ENCODE measurements at regions not wholly inside any gene's neighbourhood (a gene's known extent, or its start where the extent isn't known, plus 50 kb on each side); places are given as distances from the start of the nearest gene placed in this dataset.

GRCh38 chr2:15724235-15724634, 132.6 kb downstream of the DDX1 start:
- H3K4me1 ChIP-seq, result no peaks in the 10 kb centered on the region
- 78 to 92% (median 81%) methylated on average over 6 of the region's 6 CpGs for WGBS, 5 donors
- H3K27me3 ChIP-seq (replicated peaks in 1 of 7), result peaks cover 0 to 6% (median 0%) of the 10 kb centered on the region in 7 donors
- no peaks in the 10 kb centered on the region for H3K36me3 ChIP-seq
- no peak overlapping the region for H3K27ac ChIP-seq
- no peak overlapping the region for H3K4me3 ChIP-seq
- TF ChIP-seq POLR2AphosphoS5 (IDR thresholded peaks at IDR 0.05) (no peak), POLR2A (IDR thresholded peaks at IDR 0.05) (no peak), CTCF (IDR thresholded peaks at IDR 0.05 in 8 of 11, conservative IDR thresholded peaks at IDR 0.05 in 3 of 11) (no peak)
- intact Hi-C loops (cut with DNase I; ENCODE audit: low total_unique reads), result no loop called here
- no peaks in the 10 kb centered on the region for H3K9me3 ChIP-seq
- DNase-seq, result no peak

DNA sequence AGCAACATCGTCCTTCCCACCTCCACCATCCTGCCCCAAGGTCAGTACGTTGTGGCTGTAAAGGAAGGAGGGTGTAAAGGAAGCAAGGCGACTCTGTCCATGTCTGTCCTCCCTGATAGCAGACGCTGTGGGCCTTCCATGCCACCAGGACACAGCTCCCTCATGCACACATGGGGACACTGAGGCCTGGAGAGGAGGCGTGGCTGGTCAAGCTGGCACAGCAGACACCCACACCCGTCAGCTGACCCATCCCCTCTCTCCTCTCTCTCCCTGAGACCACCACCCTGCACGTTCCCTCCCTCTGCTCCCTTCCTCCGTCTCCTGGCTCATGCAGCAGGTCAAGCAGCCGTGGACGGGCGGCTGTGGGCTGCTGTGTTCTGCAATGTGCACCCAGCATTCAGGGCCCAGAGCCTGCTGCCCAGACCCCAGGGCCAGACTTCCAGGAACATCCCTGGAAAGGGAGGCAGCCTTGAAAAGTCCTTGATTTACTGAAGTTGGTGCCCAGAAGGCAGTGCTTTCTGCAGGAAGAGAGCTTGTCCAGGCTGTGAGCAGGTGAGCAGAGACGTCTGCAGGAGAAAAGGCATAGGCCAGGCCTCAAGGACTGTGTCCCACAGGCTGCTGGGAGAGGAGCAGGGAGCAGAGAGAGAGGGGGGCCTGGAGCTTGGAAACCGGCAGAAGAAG, 133.6 kb downstream of the DDX1 start:
- Histone ChIP-seq H3K27ac (no peak overlapping the region), H3K4me1 (peaks cover 0 to 5% (median 4%) of the 10 kb centered on the region in 6 donors), H3K9me3 (no peaks in the 10 kb centered on the region), H3K27me3 (replicated peaks in 1 of 7) (peaks cover 0 to 6% (median 0%) of the 10 kb centered on the region in 7 donors), H3K4me3 (no peak overlapping the region), H3K36me3 (no peaks in the 10 kb centered on the region)
- no peak for DNase-seq
- TF ChIP-seq POLR2A (IDR thresholded peaks at IDR 0.05) (no peak), POLR2AphosphoS5 (IDR thresholded peaks at IDR 0.05) (no peak), CTCF (IDR thresholded peaks at IDR 0.05 in 8 of 11, conservative IDR thresholded peaks at IDR 0.05 in 3 of 11) (no peak)
- WGBS, 5 donors, result 75 to 83% (median 77%) methylated on average over 13 of the region's 13 CpGs
- intact Hi-C loops (cut with DNase I; ENCODE audit: low total_unique reads), result no loop called here

- no peak for DNase-seq
- TF ChIP-seq POLR2A (IDR thresholded peaks at IDR 0.05), result no peak
- no peak for TF ChIP-seq CTCF (IDR thresholded peaks at IDR 0.05 in 8 of 11, conservative IDR thresholded peaks at IDR 0.05 in 3 of 11)
- Histone ChIP-seq H3K27me3 (replicated peaks in 1 of 7) (peaks cover 0 to 9% (median 0%) of the 10 kb centered on the region in 7 donors), H3K4me1 (peaks cover 2 to 10% (median 9%) of the 10 kb centered on the region in 6 donors), H3K9me3 (no peaks in the 10 kb centered on the region), H3K4me3 (no peak overlapping the region), H3K36me3 (no peaks in the 10 kb centered on the region), H3K27ac (no peak overlapping the region)
- WGBS, 5 donors, result 86 to 94% (median 90%) methylated on average over 5 of the region's 5 CpGs
- intact Hi-C loops (cut with DNase I; ENCODE audit: low total_unique reads), result no loop called here
These were observed 134.1 kb downstream of the DDX1 start for GRCh38 chr2:15725782-15726112.

DNA sequence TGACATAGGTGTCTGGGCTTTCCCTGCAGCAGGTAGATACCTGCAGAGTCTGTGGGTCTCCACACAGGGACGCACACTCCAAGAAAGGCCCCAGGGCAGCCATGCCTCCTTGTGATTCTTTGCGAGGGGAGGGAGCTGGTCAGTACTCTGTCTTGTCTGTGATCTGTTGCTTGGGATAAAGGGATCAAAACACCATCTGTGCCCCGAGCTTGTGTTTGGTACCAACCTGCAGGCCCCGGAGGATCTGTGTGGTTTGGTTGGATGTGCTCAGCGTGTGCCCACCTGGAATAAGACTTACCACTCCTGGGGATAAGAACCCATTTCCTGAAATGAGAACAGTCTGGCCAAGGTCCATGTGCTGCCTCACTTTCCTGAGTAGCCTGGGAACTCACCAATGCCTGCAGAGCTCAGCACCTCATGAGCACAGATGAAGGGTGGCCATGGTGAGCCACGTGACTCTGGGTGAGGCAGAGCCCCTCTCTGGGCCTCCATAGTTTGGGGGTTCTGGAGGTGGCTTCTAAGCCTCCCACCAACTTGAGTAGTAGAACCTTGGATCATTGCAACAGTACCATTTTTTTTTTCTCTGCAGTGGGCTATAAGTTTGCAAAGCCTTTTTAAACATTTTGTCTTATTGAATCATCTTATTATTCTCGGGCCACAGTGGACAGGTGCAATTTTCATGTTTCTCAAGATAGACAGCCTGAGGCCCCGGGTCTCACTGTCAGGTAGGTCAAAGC, 134.8 kb downstream of the DDX1 start:
- H3K36me3 ChIP-seq, result no peaks in the 10 kb centered on the region
- H3K27ac ChIP-seq, result no peak overlapping the region
- intact Hi-C loops (cut with DNase I; ENCODE audit: low total_unique reads), result no loop called here
- no peaks in the 10 kb centered on the region for H3K9me3 ChIP-seq
- 80 to 94% (median 87%) methylated on average over 8 of the region's 8 CpGs for WGBS, 5 donors
- H3K4me3 ChIP-seq, result no peak overlapping the region
- DNase-seq, result no peak
- H3K27me3 ChIP-seq (replicated peaks in 1 of 7), result peaks cover 0 to 12% (median 0%) of the 10 kb centered on the region in 7 donors
- H3K4me1 ChIP-seq, result peaks cover 8 to 18% (median 16%) of the 10 kb centered on the region in 6 donors
- TF ChIP-seq POLR2A (IDR thresholded peaks at IDR 0.05), result no peak
- TF ChIP-seq POLR2AphosphoS5 (IDR thresholded peaks at IDR 0.05), result no peak
- TF ChIP-seq CTCF (IDR thresholded peaks at IDR 0.05 in 8 of 11, conservative IDR thresholded peaks at IDR 0.05 in 3 of 11), result no peak

Measured in spleen (tissue), 11 donors.